Central memory CD8-positive, alpha-beta T cell (primary cell): ENCODE measurements at regions not wholly inside any gene's neighbourhood (a gene's known extent, or its start where the extent isn't known, plus 50 kb on each side); places are given as distances from the start of the nearest gene placed in this dataset.
"Not testable (repeated sequence)": the region's sequence is repeated elsewhere in the genome, so short reads cannot be mapped to it uniquely, and the experiment has no call there.

Experiments used
- ATAC-seq: fragments of 150-1000 bp; cut with Tn5 transposase; replicated peaks from 2 replicates; pipeline ENCODE4 v1.10.0; 2022; ENCODE audit warnings: mild to moderate bottlenecking, moderate FRiP score, moderate number of reproducible peaks; ENCODE audit not compliant: poor library complexity, severe bottlenecking; ENCODE audit errors: extremely low read depth
- DNase-seq, 2 donors: peaks; one replicate each; pipeline ENCODE4 v3.0.0; 2021; ENCODE audit warnings: low spot score in 2 of 2
- H3K27ac Mint-ChIP-seq: one replicate; pipeline ENCODE4 v1.8.0; 2022; ENCODE audit warnings: low read depth, mild to moderate bottlenecking, moderate library complexity, mixed read lengths
- H3K27me3 Mint-ChIP-seq: one replicate; pipeline ENCODE4 v1.8.0; 2022; ENCODE audit warnings: mixed read lengths
- H3K36me3 Mint-ChIP-seq: one replicate; pipeline ENCODE4 v1.8.0; 2022; ENCODE audit warnings: mild to moderate bottlenecking, moderate library complexity, mixed read lengths; ENCODE audit not compliant: insufficient read depth
- H3K4me1 Mint-ChIP-seq: one replicate; pipeline ENCODE4 v1.8.0; 2022; ENCODE audit warnings: mixed read lengths
- H3K4me3 Mint-ChIP-seq: one replicate; pipeline ENCODE4 v1.8.0; 2022; ENCODE audit warnings: mild to moderate bottlenecking, moderate library complexity, mixed read lengths
- H3K9me3 Mint-ChIP-seq: one replicate; pipeline ENCODE4 v1.8.0; 2022; ENCODE audit warnings: mixed read lengths

- DNase-seq (no peak), ATAC-seq (no peak)
- H3K4me3 Mint-ChIP-seq: no peak overlapping the region
- H3K27me3 Mint-ChIP-seq: peaks cover 28% of the 10 kb centered on the region
- H3K4me1 Mint-ChIP-seq: no peaks in the 10 kb centered on the region
- no peaks in the 10 kb centered on the region for H3K36me3 Mint-ChIP-seq
- H3K9me3 Mint-ChIP-seq: no peaks in the 10 kb centered on the region
- H3K27ac Mint-ChIP-seq: no peak overlapping the region
Observed at GRCh38 chr9:32873131-32873530, 89.8 kb downstream of the TMEM215 start.

GRCh38 chr9:32873553-32873952 is 90.2 kb downstream of the TMEM215 start:
- Mint-ChIP-seq H3K27me3 (peaks cover 29% of the 10 kb centered on the region), H3K4me1 (no peaks in the 10 kb centered on the region), H3K27ac (no peak overlapping the region), H3K36me3 (no peaks in the 10 kb centered on the region), H3K4me3 (no peak overlapping the region), H3K9me3 (no peaks in the 10 kb centered on the region)
- no peak for DNase-seq
- no peak for ATAC-seq

GRCh38 chr9:32875242-32875641 is 91.9 kb downstream of the TMEM215 start:
- H3K4me1 Mint-ChIP-seq: no peaks in the 10 kb centered on the region
- H3K4me3 Mint-ChIP-seq: no peak overlapping the region
- ATAC-seq (no peak), DNase-seq (no peak)
- no peak overlapping the region for H3K27ac Mint-ChIP-seq
- H3K27me3 Mint-ChIP-seq: peaks cover 21% of the 10 kb centered on the region
- no peaks in the 10 kb centered on the region for H3K9me3 Mint-ChIP-seq
- H3K36me3 Mint-ChIP-seq: no peaks in the 10 kb centered on the region

GRCh38 chr9:32875748-32876147 is 92.4 kb downstream of the TMEM215 start:
- ATAC-seq (no peak), DNase-seq (no peak)
- Mint-ChIP-seq H3K9me3 (no peaks in the 10 kb centered on the region), H3K4me1 (no peaks in the 10 kb centered on the region), H3K27ac (no peak overlapping the region), H3K4me3 (no peak overlapping the region), H3K36me3 (no peaks in the 10 kb centered on the region), H3K27me3 (peaks cover 18% of the 10 kb centered on the region)

GRCh38 chr9:32877103-32877502 is 93.8 kb downstream of the TMEM215 start:
- Mint-ChIP-seq H3K27ac (no peak overlapping the region), H3K9me3 (no peaks in the 10 kb centered on the region), H3K4me3 (no peak overlapping the region), H3K36me3 (no peaks in the 10 kb centered on the region), H3K27me3 (peaks cover 18% of the 10 kb centered on the region), H3K4me1 (no peaks in the 10 kb centered on the region)
- DNase-seq (no peak), ATAC-seq (no peak)

GRCh38 chr9:32877639-32878217 is 94.4 kb downstream of the TMEM215 start:
- peaks cover 18% of the 10 kb centered on the region for H3K27me3 Mint-ChIP-seq
- no peak overlapping the region for H3K4me3 Mint-ChIP-seq
- ATAC-seq: no peak
- no peak overlapping the region for H3K27ac Mint-ChIP-seq
- H3K36me3 Mint-ChIP-seq: no peaks in the 10 kb centered on the region
- no peak for DNase-seq
- H3K4me1 Mint-ChIP-seq: no peaks in the 10 kb centered on the region
- H3K9me3 Mint-ChIP-seq: no peaks in the 10 kb centered on the region

- H3K4me3 Mint-ChIP-seq: no peak overlapping the region
- no peak for ATAC-seq
- peaks cover 18% of the 10 kb centered on the region for H3K27me3 Mint-ChIP-seq
- H3K27ac Mint-ChIP-seq: no peak overlapping the region
- H3K9me3 Mint-ChIP-seq: no peaks in the 10 kb centered on the region
- no peaks in the 10 kb centered on the region for H3K4me1 Mint-ChIP-seq
- no peak for DNase-seq
- H3K36me3 Mint-ChIP-seq: no peaks in the 10 kb centered on the region
Observed at GRCh38 chr9:32879335-32879734, 96.0 kb downstream of the TMEM215 start.

- H3K27me3 Mint-ChIP-seq: peaks cover 18% of the 10 kb centered on the region
- ATAC-seq: no peak
- no peaks in the 10 kb centered on the region for H3K36me3 Mint-ChIP-seq
- no peak overlapping the region for H3K27ac Mint-ChIP-seq
- no peaks in the 10 kb centered on the region for H3K9me3 Mint-ChIP-seq
- DNase-seq: no peak
- H3K4me1 Mint-ChIP-seq: no peaks in the 10 kb centered on the region
- H3K4me3 Mint-ChIP-seq: no peak overlapping the region
Observed at GRCh38 chr9:32881948-32882347, 98.6 kb downstream of the TMEM215 start.

- Mint-ChIP-seq H3K27ac (no peak overlapping the region), H3K27me3 (peaks cover 15% of the 10 kb centered on the region), H3K4me3 (no peak overlapping the region), H3K9me3 (no peaks in the 10 kb centered on the region), H3K4me1 (no peaks in the 10 kb centered on the region), H3K36me3 (no peaks in the 10 kb centered on the region)
- DNase-seq (no peak), ATAC-seq (no peak)
Observed at GRCh38 chr9:32882705-32883104, 99.4 kb downstream of the TMEM215 start.

GRCh38 chr9:32884482-32884881 is 101.1 kb downstream of the TMEM215 start:
- no peak for ATAC-seq
- H3K4me3 Mint-ChIP-seq: no peak overlapping the region
- DNase-seq: no peak
- peaks cover 24% of the 10 kb centered on the region for H3K27me3 Mint-ChIP-seq
- no peaks in the 10 kb centered on the region for H3K9me3 Mint-ChIP-seq
- H3K27ac Mint-ChIP-seq: no peak overlapping the region
- H3K4me1 Mint-ChIP-seq: no peaks in the 10 kb centered on the region
- no peaks in the 10 kb centered on the region for H3K36me3 Mint-ChIP-seq

GRCh38 chr9:32886021-32886420 is 102.7 kb downstream of the TMEM215 start:
- Mint-ChIP-seq H3K36me3 (no peaks in the 10 kb centered on the region), H3K4me3 (no peak overlapping the region), H3K9me3 (no peaks in the 10 kb centered on the region), H3K27ac (no peak overlapping the region), H3K4me1 (no peaks in the 10 kb centered on the region), H3K27me3 (peaks cover 33% of the 10 kb centered on the region)
- no peak for ATAC-seq
- no peak for DNase-seq

- H3K9me3 Mint-ChIP-seq, H3K36me3 Mint-ChIP-seq, ATAC-seq, H3K27ac Mint-ChIP-seq, H3K4me1 Mint-ChIP-seq, DNase-seq, H3K4me3 Mint-ChIP-seq: not testable (repeated sequence)
- peaks cover 31% of the 10 kb centered on the region for H3K27me3 Mint-ChIP-seq
Observed at GRCh38 chr9:32894485-32894884, 106.9 kb downstream of the APTX start.

- no peaks in the 10 kb centered on the region for H3K9me3 Mint-ChIP-seq
- H3K4me3 Mint-ChIP-seq: no peak overlapping the region
Observed at GRCh38 chr9:32899181-32899580, 102.2 kb downstream of the APTX start.

GRCh38 chr9:32899761-32900160 is 101.7 kb downstream of the APTX start:
- Mint-ChIP-seq H3K27me3 (peaks cover 67% of the 10 kb centered on the region), H3K27ac (no peak overlapping the region)
- DNase-seq: no peak

More at GRCh38 chr9:32899181-32899580, 102.2 kb downstream of the APTX start:
- ATAC-seq: no peak
- H3K27ac Mint-ChIP-seq: no peak overlapping the region
- DNase-seq: no peak
- H3K4me1 Mint-ChIP-seq: no peaks in the 10 kb centered on the region
- no peaks in the 10 kb centered on the region for H3K36me3 Mint-ChIP-seq
- H3K27me3 Mint-ChIP-seq: peaks cover 61% of the 10 kb centered on the region

More at GRCh38 chr9:32899761-32900160, 101.7 kb downstream of the APTX start:
- H3K9me3 Mint-ChIP-seq: no peaks in the 10 kb centered on the region
- H3K36me3 Mint-ChIP-seq: no peaks in the 10 kb centered on the region
- no peaks in the 10 kb centered on the region for H3K4me1 Mint-ChIP-seq
- no peak for ATAC-seq
- H3K4me3 Mint-ChIP-seq: no peak overlapping the region
